Activated CD4-positive, alpha-beta T cell treated with anti-CD3 and anti-CD28 coated beads for 1 hour (primary cell): ENCODE measurements at regions not wholly inside any gene's neighbourhood (a gene's known extent, or its start where the extent isn't known, plus 50 kb on each side); places are given as distances from the start of the nearest gene placed in this dataset.
"Not testable (repeated sequence)": the region's sequence is repeated elsewhere in the genome, so short reads cannot be mapped to it uniquely, and the experiment has no call there.

ENCODE experiments used
- DNase-seq: peaks from one replicate; pipeline ENCODE4 v3.0.0-alpha.2; 2020

- no peak for DNase-seq
Measured at GRCh38 chr2:242054881-242055801, 185.6 kb downstream of the RTP5 start.

GRCh38 chr2:242056026-242056425 is 186.5 kb downstream of the RTP5 start:
- DNase-seq: no peak

GRCh38 chr2:242056785-242057184 is 187.3 kb downstream of the RTP5 start:
- DNase-seq: no peak

GRCh38 chr2:242057379-242058040 is 188.0 kb downstream of the RTP5 start:
- DNase-seq: no peak

GRCh38 chr2:242058116-242058680 is 188.7 kb downstream of the RTP5 start:
- DNase-seq: no peak

DNA sequence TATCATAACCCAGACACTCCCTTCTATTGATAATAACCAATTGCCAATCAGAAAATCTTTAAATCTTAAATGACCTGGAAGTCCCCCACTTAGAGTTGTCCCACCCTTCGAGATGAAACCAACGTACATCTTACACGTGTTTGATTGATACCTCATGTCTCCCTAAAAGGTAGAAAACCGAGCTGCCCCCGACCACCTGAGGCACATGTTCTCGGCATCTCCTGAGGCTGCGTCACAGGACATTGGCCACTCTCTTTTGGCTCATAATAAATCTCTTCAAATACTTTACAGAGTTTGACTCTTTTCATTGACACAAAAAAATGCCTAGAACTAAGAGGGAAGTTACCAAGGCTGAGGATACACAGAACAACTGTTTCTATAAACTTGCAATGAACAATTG is 190.0 kb downstream of the RTP5 start:
- no peak for DNase-seq

- DNase-seq: no peak
Measured at GRCh38 chr2:242060212-242060835, 190.8 kb downstream of the RTP5 start.

DNA sequence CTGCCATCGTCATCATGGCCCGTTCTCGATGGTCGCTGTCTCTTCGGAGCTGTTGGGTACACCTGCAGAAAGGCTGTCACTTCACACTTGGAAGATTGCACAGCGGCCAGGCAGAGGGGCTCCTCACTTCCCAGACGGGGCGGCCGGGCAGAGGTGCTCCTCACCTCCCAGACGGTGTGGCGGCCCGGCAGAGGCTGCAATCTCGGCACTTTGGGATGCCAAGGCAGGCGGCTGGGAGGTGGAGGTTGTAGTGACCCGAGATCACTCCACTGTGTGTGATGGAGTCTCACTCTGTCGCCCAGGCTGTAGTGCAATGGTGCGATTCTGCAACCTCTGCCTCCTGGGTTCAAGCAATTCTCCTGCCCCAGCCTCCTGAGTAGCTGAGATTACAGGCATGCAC is 192.4 kb downstream of the RTP5 start:
- DNase-seq: not testable (repeated sequence)

- no peak for DNase-seq
Measured at GRCh38 chr2:242063436-242063835, 193.9 kb downstream of the RTP5 start.

- no peak for DNase-seq
Measured at GRCh38 chr2:242063850-242064249, 194.3 kb downstream of the RTP5 start.

DNA sequence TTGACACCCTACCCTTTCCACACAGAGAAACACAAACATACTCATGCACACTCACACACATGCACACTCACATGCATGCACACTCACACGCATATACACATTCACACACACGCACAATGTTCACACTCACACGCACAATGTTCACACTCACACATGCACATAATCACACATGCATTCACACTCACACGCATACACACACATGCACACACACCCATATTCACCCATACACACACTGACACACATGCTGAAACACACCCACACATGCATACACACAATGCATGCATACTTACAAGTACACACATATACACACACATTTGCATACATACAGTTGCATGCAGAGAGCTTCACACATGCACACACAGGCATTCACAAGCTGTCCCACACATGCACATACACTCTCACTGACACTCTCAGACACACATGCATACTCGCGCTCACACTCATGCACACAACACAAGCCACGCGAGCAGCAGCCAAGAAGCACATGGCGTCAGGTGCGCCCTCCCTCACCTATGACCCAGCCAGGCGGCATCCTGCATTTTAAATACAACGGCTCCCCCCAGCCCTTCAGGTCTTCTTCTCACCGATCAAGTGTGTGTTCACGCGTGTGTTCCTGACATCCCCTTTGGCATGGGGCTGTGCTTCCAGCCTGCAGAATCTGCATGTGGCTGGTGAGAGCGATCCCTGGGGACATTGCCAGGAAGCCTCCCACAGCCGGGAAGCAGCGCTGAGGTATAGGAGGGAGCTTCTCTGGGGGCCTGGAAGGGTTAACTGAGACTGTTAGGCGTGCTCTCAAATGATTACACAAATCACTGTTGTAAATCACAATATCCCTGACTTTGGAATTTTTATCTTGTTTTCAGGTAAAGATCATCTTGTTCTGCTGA is 195.1 kb downstream of the RTP5 start:
- DNase-seq: no peak

DNA sequence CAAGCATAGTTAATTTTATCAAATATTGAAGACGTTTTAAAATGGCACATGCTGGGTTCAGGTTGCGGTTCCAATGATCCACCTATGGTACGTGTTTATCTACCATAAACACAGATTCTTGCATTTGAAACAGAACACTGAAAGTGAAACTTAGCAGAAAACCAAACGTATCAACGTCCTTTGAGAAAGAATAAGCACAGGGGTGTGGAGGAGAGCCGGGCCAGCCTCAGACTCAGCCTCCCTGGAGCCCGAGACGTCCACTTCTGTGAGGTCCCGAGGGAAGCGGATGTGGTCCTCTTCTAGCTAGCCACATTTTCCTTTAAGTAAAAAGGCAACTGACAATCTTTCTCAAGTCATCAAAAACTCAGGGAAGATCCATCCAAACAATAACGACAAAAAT is 195.9 kb downstream of the RTP5 start:
- no peak for DNase-seq

DNA sequence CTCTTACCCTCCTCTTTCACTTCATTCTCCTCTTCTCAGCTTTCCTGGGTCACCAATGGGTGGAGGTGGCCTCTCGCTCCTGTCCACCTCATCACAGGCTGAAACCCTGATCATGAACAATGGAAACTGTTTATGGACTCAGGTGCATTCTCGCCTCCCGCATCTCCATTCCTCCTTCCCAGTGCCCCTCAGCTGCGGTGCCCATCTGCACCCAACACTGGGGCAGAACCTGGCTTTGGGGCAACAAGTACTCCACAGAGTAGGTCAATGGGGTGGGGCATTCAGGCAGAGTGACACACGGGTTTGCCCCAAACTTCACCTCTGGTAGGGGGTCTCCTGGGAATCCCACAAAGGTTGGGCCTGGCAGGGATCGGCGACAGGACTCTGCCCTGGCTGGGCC is 199.5 kb downstream of the RTP5 start:
- no peak for DNase-seq

DNA sequence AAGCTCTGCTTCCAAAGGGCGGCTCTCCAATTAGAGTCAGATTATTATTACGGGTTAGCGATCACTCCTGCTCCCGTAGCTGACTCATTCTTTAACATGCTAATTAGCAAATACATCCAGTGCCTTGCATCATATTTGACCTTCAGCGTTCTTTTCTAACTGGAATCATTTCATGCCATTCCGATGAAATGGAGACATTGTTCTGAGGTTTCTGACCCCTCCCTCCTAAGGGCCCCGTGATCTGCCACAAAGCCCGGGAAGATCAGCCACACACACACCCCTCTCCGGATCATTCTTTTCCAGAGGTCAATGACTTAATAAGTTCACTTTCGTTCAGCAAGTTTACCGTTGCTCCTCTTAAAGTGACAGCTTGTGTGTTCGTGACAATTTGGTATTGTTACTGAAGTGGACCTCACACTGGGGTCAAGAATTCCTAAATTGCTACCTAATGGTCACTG is 200.4 kb downstream of the RTP5 start:
- DNase-seq: not testable (repeated sequence)

DNA sequence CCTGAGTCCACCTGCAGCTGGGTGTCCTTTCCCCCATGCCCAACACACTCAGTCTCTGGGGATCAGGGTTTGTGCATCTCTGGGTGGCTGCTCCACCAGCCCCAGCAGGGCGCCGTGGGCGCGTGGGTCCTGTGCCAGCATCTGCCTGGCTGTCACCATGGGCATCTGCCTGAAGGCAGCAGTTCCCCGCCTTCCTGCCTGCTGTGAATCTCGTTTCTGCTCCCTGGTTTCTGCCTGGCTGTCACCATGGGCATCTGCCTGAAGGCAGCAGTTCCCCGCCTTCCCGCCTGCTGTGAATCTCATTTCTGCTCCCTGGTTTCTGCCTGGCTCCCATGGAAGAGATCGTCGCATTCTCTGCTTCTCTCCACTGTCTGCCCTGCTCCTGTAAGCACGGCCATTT is 201.2 kb downstream of the RTP5 start:
- DNase-seq: not testable (repeated sequence)

DNA sequence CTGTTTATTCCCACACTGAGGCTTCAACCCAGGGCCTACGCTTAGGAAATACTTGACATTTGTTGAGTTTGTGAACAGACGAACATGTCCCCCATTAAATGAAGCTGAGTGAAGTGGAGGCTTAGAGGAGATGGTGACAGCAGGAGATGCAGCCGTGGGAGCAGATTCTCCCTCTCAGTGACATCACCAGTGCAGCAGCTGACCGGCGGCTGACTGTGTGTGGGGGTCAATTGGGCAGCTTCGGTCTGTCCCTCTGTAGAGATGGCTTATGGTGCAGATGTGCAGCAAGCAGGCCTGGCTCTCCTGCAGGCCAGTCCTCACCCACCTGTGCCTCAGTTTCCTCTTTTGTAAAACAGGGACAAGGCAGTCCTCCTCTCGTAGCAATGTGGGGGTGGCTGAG is 201.8 kb downstream of the RTP5 start:
- DNase-seq: not testable (repeated sequence)

DNA sequence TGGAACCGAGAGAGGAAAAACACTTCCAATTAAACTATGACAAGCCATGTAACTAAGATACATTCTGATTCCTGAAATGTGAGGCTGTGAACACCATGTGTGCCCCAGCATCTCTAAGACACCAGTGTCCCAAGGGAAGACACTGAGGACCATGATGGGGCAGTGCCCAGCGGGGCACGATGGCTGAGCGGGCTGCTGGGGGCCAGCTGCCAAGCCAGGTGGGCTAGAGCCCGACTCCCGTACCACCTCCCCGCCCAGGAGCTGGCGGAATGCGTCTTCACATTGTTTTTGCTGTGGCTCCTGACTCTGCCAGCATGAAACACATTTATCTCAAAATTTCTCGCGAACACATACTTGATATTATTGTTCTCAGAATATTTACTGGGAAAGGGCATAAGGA is 202.4 kb downstream of the RTP5 start:
- not testable (repeated sequence) for DNase-seq

GRCh38 chr2:242075168-242075567 is 205.6 kb downstream of the RTP5 start:
- DNase-seq: no peak

- no peak for DNase-seq
Measured at GRCh38 chr2:242075696-242076095, 206.2 kb downstream of the RTP5 start.

GRCh38 chr2:242076184-242076583 is 206.7 kb downstream of the RTP5 start:
- not testable (repeated sequence) for DNase-seq

- DNase-seq: not testable (repeated sequence)
Measured at GRCh38 chr2:242078426-242078825, 208.9 kb downstream of the RTP5 start.

DNA sequence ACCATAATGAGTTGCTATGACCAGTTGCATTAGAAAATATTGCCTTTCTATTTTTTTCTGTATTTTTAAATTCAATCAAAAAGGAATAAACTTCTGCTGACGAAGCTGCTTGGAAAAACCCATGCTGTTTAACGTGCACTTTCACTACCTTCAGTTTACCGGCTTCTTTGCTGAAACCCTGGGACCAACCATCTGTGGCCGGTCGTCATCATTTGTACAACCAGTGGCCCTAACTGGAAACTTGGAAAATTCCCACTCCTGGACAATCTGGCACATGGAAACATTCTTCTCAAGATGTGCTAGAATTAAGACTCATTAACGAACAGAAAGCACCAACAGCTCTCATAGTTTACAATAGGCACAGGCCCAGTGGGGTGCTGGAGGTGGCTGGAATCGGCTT is 210.3 kb downstream of the RTP5 start:
- DNase-seq: not testable (repeated sequence)
